Peyer's patch (tissue), 4 donors: ENCODE measurements at regions not wholly inside any gene's neighbourhood (a gene's known extent, or its start where the extent isn't known, plus 50 kb on each side); places are given as distances from the start of the nearest gene placed in this dataset.

Experiments
- POLR2A ChIP-seq, 2 donors: fragments of 450-650 bp; IDR thresholded peaks; one replicate each; pipeline ENCODE4 v1.5.1; 2017; ENCODE audit warnings: antibody characterized with exemption in 2 of 2, mild to moderate bottlenecking in 2 of 2, moderate library complexity in 2 of 2
- TF ChIP-seq, protein P1 (sequence below), 6 experiments: fragments of 450-650 bp in 4 of 6; fragments of 200-600 bp in 2 of 6; sonication (generic) in 1 of 6; IDR thresholded peaks; one replicate each; pipeline ENCODE4 v1.5.1; 2017 to 2019; ENCODE audit warnings: antibody characterized with exemption in 6 of 6, mild to moderate bottlenecking in 3 of 6, moderate library complexity in 1 of 6

DNA sequence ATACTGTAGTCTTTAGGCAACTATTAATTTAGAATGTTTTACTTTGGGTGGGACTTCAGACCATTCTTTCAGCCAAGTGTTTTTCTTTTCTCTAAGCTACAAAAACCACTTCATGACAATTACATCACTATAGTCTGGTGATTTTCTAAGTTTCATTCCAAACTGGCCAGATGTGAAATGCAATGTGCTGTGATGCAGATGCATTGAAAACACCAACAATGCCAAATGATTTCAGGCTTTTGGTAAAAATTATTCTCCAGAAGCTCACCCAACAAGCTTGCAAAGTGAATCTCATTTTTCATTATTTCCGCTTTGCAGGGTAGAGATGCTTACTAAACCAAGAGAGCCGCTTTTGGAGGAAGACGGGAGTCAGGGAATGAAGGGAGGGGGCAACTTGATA, 118.4 kb upstream of the ANK3 start:
- TF ChIP-seq, protein P1, sequence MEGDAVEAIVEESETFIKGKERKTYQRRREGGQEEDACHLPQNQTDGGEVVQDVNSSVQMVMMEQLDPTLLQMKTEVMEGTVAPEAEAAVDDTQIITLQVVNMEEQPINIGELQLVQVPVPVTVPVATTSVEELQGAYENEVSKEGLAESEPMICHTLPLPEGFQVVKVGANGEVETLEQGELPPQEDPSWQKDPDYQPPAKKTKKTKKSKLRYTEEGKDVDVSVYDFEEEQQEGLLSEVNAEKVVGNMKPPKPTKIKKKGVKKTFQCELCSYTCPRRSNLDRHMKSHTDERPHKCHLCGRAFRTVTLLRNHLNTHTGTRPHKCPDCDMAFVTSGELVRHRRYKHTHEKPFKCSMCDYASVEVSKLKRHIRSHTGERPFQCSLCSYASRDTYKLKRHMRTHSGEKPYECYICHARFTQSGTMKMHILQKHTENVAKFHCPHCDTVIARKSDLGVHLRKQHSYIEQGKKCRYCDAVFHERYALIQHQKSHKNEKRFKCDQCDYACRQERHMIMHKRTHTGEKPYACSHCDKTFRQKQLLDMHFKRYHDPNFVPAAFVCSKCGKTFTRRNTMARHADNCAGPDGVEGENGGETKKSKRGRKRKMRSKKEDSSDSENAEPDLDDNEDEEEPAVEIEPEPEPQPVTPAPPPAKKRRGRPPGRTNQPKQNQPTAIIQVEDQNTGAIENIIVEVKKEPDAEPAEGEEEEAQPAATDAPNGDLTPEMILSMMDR (IDR thresholded peaks at IDR 0.05) = no peak
- no peak for TF ChIP-seq POLR2A (IDR thresholded peaks at IDR 0.05)
